Lung (tissue), 11 donors: ENCODE measurements at regions not wholly inside any gene's neighbourhood (a gene's known extent, or its start where the extent isn't known, plus 50 kb on each side); places are given as distances from the start of the nearest gene placed in this dataset.
A peak's percentile ranks its signal among the peaks of the same experiment; 100 is the strongest.

Source experiments
- ATAC-seq: fragments of 200-7000 bp; cut with Tn5 transposase; one replicate; pipeline ENCODE4 v1.9.1; 2020; ENCODE audit warnings: moderate number of reproducible peaks; ENCODE audit not compliant: insufficient read depth, low FRiP score
- DNase-seq, 3 donors: peaks; one replicate each; pipeline ENCODE4 v3.0.0-alpha.2; 2013 to 2017
- H3K27ac ChIP-seq, 2 donors: one replicate each; pipeline ENCODE4 v1.5.1; 2013; ENCODE audit warnings: mild to moderate bottlenecking in 2 of 2, moderate library complexity in 2 of 2, control low read depth in 1 of 2, inconsistent platforms in 1 of 2, low read depth in 1 of 2, low read length in 1 of 2
- H3K27me3 ChIP-seq, 3 donors: one replicate each; pipeline ENCODE4 v1.5.1; 2013; ENCODE audit warnings: low read length in 2 of 3; ENCODE audit not compliant: control insufficient read depth in 3 of 3, insufficient read depth in 3 of 3
- H3K36me3 ChIP-seq, 4 donors: one replicate each; pipeline ENCODE4 v1.5.1; 2013; ENCODE audit warnings: low read length in 4 of 4, mild to moderate bottlenecking in 1 of 4, moderate library complexity in 1 of 4; ENCODE audit not compliant: control insufficient read depth in 4 of 4, insufficient read depth in 4 of 4
- H3K4me1 ChIP-seq, 5 donors: one replicate each; pipeline ENCODE4 v1.5.1; 2013; ENCODE audit warnings: low read length in 5 of 5, mild to moderate bottlenecking in 2 of 5, moderate library complexity in 1 of 5; ENCODE audit not compliant: control insufficient read depth in 5 of 5, insufficient read depth in 5 of 5
- H3K4me3 ChIP-seq: one replicate; pipeline ENCODE4 v1.5.1; 2013; ENCODE audit warnings: mild to moderate bottlenecking, control low read depth, moderate library complexity
- H3K9ac ChIP-seq, 2 donors: one replicate each; pipeline ENCODE4 v1.5.1; 2013; ENCODE audit warnings: low read length in 2 of 2, control low read depth in 1 of 2; ENCODE audit not compliant: insufficient read depth in 1 of 2
- H3K9me3 ChIP-seq, 4 donors: one replicate each; pipeline ENCODE4 v1.5.1; 2013; ENCODE audit warnings: low read length in 3 of 4, mild to moderate bottlenecking in 1 of 4, moderate library complexity in 1 of 4; ENCODE audit not compliant: control insufficient read depth in 4 of 4, insufficient read depth in 3 of 4
- CTCF ChIP-seq: IDR thresholded peaks from 2 replicates; pipeline ENCODE4 v1.5.1; 2012; ENCODE audit warnings: mild to moderate bottlenecking; ENCODE audit errors: control extremely low read depth, extremely low read depth
- WGBS, 2 donors: extraction: QIAGEN DNeasy Blood & Tissue Kit; methylation state at CpG; one replicate each; pipeline ENCODE4 v1.1.7; 2013; 5-methylcytosine and 5-hydroxymethylcytosine counted together
- donor health status: control.
- donor health status: control.
- donor health status: Bipolar disorder and iron deficiency.
- donor health status: healthy.
- donor health status: DM: yes; HTN: yes; CAD: no.

GRCh38 chr6:113148566-113148965, 708.6 kb upstream of the MARCKS start:
- no peak for DNase-seq
- H3K9ac ChIP-seq = no peak overlapping the region
- H3K4me3 ChIP-seq = no peak overlapping the region
- peaks cover 0 to 3% (median 0%) of the 10 kb centered on the region in 4 donors for H3K9me3 ChIP-seq
- ATAC-seq = no peak
- peaks cover 0 to 20% (median 0%) of the 10 kb centered on the region in 5 donors for H3K4me1 ChIP-seq
- H3K36me3 ChIP-seq = no peaks in the 10 kb centered on the region
- no peaks in the 10 kb centered on the region for H3K27me3 ChIP-seq
- no peak overlapping the region for H3K27ac ChIP-seq
- no peak for TF ChIP-seq CTCF

DNA sequence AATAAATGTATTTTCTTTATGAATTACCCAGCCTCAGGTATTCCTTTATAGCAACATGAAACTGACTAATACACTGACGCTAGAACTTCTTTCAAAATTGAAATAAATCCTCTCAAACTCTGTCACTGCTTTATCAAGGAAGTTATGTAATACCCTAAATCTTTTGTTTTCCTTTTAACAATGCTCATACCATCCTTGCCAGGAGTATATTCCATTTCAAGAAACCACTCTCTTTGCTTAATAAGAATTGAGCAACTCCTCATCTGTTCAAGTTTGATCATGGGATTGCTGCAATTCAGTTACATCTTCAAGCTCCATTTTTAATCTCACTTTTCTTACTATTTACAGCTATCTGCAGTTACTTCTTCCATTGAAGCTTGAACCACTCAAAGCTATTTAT, 707.6 kb upstream of the MARCKS start:
- H3K36me3 ChIP-seq = no peaks in the 10 kb centered on the region
- peaks cover 0 to 3% (median 0%) of the 10 kb centered on the region in 4 donors for H3K9me3 ChIP-seq
- no peak for DNase-seq
- no peak overlapping the region for H3K4me3 ChIP-seq
- no peak overlapping the region for H3K9ac ChIP-seq
- no peak overlapping the region for H3K27ac ChIP-seq
- peaks cover 0 to 20% (median 0%) of the 10 kb centered on the region in 5 donors for H3K4me1 ChIP-seq
- ATAC-seq = no peak
- TF ChIP-seq CTCF = no peak
- WGBS, 2 donors = 76 to 93% methylated on average over 1 of the region's 1 CpG
- no peaks in the 10 kb centered on the region for H3K27me3 ChIP-seq

DNA sequence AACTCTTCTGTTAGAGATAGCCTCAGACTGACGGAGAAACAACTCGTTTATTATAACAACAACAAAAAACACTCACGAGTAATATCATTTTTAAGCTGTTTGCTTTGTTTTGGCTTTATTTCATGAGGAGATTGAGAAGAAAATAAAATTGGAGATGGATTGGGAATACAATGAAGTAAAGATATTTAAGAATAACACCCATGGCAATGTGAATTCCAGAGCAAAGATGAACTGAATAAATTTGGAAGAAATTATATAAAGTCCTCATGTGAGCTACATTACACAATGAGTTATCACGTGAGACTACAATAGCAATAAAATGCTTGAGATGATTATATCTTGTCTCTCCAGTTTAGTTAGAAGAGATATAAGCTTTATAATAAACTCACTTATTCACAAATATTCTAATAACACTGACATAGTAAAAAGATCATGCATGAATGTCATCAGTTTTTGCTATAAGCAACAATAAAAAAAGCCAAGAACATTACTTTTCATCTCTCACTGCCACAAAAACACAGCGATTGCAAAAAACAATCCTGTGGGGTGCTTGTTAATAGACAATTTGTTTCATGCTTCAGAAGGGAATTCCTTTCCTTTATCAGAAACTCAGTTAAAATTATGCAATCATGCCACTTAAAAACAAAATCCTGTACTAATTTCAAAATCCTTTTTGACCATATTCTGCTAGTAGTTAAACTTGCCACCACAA, 696.7 kb upstream of the MARCKS start:
- no peak overlapping the region for H3K27ac ChIP-seq
- ATAC-seq (no peak), DNase-seq (peak in 1 of 3 donors; percentile 28)
- H3K36me3 ChIP-seq = no peaks in the 10 kb centered on the region
- H3K9me3 ChIP-seq = no peaks in the 10 kb centered on the region
- H3K9ac ChIP-seq = no peak overlapping the region
- H3K27me3 ChIP-seq = no peaks in the 10 kb centered on the region
- peaks cover 0 to 12% (median 0%) of the 10 kb centered on the region in 5 donors for H3K4me1 ChIP-seq
- WGBS, 2 donors = 70 to 78% methylated on average over 5 of the region's 5 CpGs
- TF ChIP-seq CTCF = no peak
- no peak overlapping the region for H3K4me3 ChIP-seq

GRCh38 chr6:113161018-113161315, 696.2 kb upstream of the MARCKS start:
- H3K4me1 ChIP-seq = peaks cover 0 to 12% (median 0%) of the 10 kb centered on the region in 5 donors
- no peak for ATAC-seq
- H3K9ac ChIP-seq = no peak overlapping the region
- H3K9me3 ChIP-seq = no peaks in the 10 kb centered on the region
- H3K27me3 ChIP-seq = no peaks in the 10 kb centered on the region
- H3K4me3 ChIP-seq = no peak overlapping the region
- H3K27ac ChIP-seq = no peak overlapping the region
- H3K36me3 ChIP-seq = no peaks in the 10 kb centered on the region
- TF ChIP-seq CTCF = no peak
- WGBS, 2 donors = 87 to 90% methylated on average over 1 of the region's 1 CpG
- DNase-seq = no peak
